ENCODE measurements at regions not wholly inside any gene's neighbourhood (a gene's known extent, or its start where the extent isn't known, plus 50 kb on each side); places are given as distances from the start of the nearest gene placed in this dataset.

- H2BK5ac ChIP-seq (ENCODE audit: low read length): no peak overlapping the region
- no peak overlapping the region for H4K91ac ChIP-seq (ENCODE audit: low read depth, low read length, poor library complexity)
- no peaks in the 10 kb centered on the region for H3K9me3 ChIP-seq (replicated peaks in 1 of 2; ENCODE audit: control insufficient read depth in 2 of 2, insufficient read depth in 1 of 2, low read depth in 1 of 2, low read length in 2 of 2)
- H4K8ac ChIP-seq (ENCODE audit: low read depth, low read length): no peak overlapping the region
- peak overlapping the region; percentile 60 for H2AFZ ChIP-seq (ENCODE audit: low read length)
- no peak overlapping the region for H3K4me3 ChIP-seq (ENCODE audit: low read length in 2 of 2)
- no peak overlapping the region for H3K9ac ChIP-seq (ENCODE audit: low read depth, low read length, poor library complexity)
- H2BK15ac ChIP-seq (ENCODE audit: low read length): no peak overlapping the region
- no peak overlapping the region for H2BK12ac ChIP-seq (ENCODE audit: low read length)
- no peak overlapping the region for H3K4ac ChIP-seq (ENCODE audit: low read length)
- no peak overlapping the region for H3K18ac ChIP-seq (ENCODE audit: low read length)
- WGBS, 2 donors (ENCODE audit: extremely low coverage in 2 of 2, insufficient read length in 2 of 2, insufficient replicate concordance in 1 of 2): no CpG with 5 or more reads among the region's 1 CpG
- DNase-seq (ENCODE audit: low spot score): no peak
- no peak overlapping the region for H3K27ac ChIP-seq (replicated peaks; ENCODE audit: low read length)
- no peak overlapping the region for H3K4me2 ChIP-seq (ENCODE audit: insufficient read depth, low read length, poor library complexity, severe bottlenecking)
- no peak overlapping the region for H2BK120ac ChIP-seq (ENCODE audit: low read depth, low read length)
- H3K36me3 ChIP-seq (replicated peaks in 1 of 2; ENCODE audit: control insufficient read depth in 2 of 2, insufficient read depth in 2 of 2, low read length in 2 of 2): no peaks in the 10 kb centered on the region
- H3K4me1 ChIP-seq (ENCODE audit: control insufficient read depth in 2 of 2, insufficient read depth in 1 of 2, low read depth in 1 of 2, low read length in 2 of 2): no peaks in the 10 kb centered on the region
- H3K27me3 ChIP-seq (ENCODE audit: control insufficient read depth in 3 of 3, insufficient read depth in 3 of 3, low read depth in 1 of 3, low read length in 3 of 3): no peaks in the 10 kb centered on the region
- no peak overlapping the region for H3K14ac ChIP-seq (ENCODE audit: low read length)
- H3K23ac ChIP-seq (ENCODE audit: low read depth, low read length, poor library complexity): no peak overlapping the region
- H3K79me1 ChIP-seq (ENCODE audit: low read depth, low read length): no peaks in the 10 kb centered on the region
- no peak overlapping the region for H2AK5ac ChIP-seq (ENCODE audit: low read depth, low read length)
Measured at GRCh38 chr11:81059356-81059755, 1618.5 kb upstream of the TENM4 start.

GRCh38 chr11:81052344-81053158, 1611.7 kb upstream of the TENM4 start:
- Histone ChIP-seq H3K4me2 (ENCODE audit: insufficient read depth, low read length, poor library complexity, severe bottlenecking) (no peak overlapping the region), H3K4ac (ENCODE audit: low read length) (no peak overlapping the region), H3K36me3 (replicated peaks in 1 of 2; ENCODE audit: control insufficient read depth in 2 of 2, insufficient read depth in 2 of 2, low read length in 2 of 2) (no peaks in the 10 kb centered on the region), H3K18ac (ENCODE audit: low read length) (no peak overlapping the region), H2AFZ (ENCODE audit: low read length) (peak overlapping the region; percentile 35), H2BK15ac (ENCODE audit: low read length) (no peak overlapping the region), H3K79me1 (ENCODE audit: low read depth, low read length) (no peaks in the 10 kb centered on the region), H3K23ac (ENCODE audit: low read depth, low read length, poor library complexity) (no peak overlapping the region), H3K9ac (ENCODE audit: low read depth, low read length, poor library complexity) (no peak overlapping the region), H2BK12ac (ENCODE audit: low read length) (no peak overlapping the region), H3K4me1 (ENCODE audit: control insufficient read depth in 2 of 2, insufficient read depth in 1 of 2, low read depth in 1 of 2, low read length in 2 of 2) (peaks cover 0 to 11% of the 10 kb centered on the region in 2 donors), H3K4me3 (ENCODE audit: low read length in 2 of 2) (no peak overlapping the region), H3K14ac (ENCODE audit: low read length) (no peak overlapping the region), H2BK120ac (ENCODE audit: low read depth, low read length) (no peak overlapping the region), H3K27me3 (ENCODE audit: control insufficient read depth in 3 of 3, insufficient read depth in 3 of 3, low read depth in 1 of 3, low read length in 3 of 3) (no peaks in the 10 kb centered on the region), H4K91ac (ENCODE audit: low read depth, low read length, poor library complexity) (no peak overlapping the region), H2BK5ac (ENCODE audit: low read length) (no peak overlapping the region), H4K8ac (ENCODE audit: low read depth, low read length) (no peak overlapping the region), H2AK5ac (ENCODE audit: low read depth, low read length) (no peak overlapping the region), H3K9me3 (replicated peaks in 1 of 2; ENCODE audit: control insufficient read depth in 2 of 2, insufficient read depth in 1 of 2, low read depth in 1 of 2, low read length in 2 of 2) (no peaks in the 10 kb centered on the region), H3K27ac (replicated peaks; ENCODE audit: low read length) (no peak overlapping the region)
- no peak for DNase-seq (ENCODE audit: low spot score)
- WGBS, 2 donors (ENCODE audit: extremely low coverage in 2 of 2, insufficient read length in 2 of 2, insufficient replicate concordance in 1 of 2): no CpG with 5 or more reads among the region's 3 CpGs

DNA sequence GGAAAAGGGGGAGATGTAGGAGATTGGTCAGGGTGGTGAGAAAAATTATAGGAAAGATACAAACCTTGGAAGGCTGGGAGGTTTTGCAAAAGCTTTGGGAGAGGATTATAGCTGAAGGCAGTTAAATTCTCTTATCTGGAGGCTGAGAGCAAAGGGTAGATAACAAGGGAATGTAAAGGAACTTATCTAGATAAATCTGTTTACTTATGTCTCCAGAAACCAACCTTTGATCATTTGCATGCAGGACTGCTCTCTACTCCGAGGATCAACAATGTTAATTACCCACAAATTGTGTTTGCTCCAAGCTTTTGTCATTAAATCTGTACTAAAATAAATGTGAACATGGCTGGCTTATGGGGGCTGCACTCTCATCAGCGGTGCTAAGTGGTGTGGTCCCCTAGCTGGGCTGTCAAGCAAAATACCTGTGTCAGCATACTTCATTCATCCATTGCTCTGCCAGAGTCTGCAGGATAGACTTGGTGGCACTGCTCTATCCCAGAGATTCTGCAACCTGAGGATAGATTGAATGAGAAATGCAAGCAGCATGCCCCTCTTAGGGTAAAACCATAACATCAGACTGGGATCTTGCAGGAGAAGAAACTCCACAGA, 1599.2 kb upstream of the TENM4 start:
- Histone ChIP-seq H3K9ac (ENCODE audit: low read depth, low read length, poor library complexity) (no peak overlapping the region), H2BK5ac (ENCODE audit: low read length) (no peak overlapping the region), H2AFZ (ENCODE audit: low read length) (no peak overlapping the region), H2BK12ac (ENCODE audit: low read length) (no peak overlapping the region), H3K4me2 (ENCODE audit: insufficient read depth, low read length, poor library complexity, severe bottlenecking) (no peak overlapping the region), H3K14ac (ENCODE audit: low read length) (no peak overlapping the region), H4K8ac (ENCODE audit: low read depth, low read length) (no peak overlapping the region), H2BK120ac (ENCODE audit: low read depth, low read length) (no peak overlapping the region), H3K9me3 (replicated peaks in 1 of 2; ENCODE audit: control insufficient read depth in 2 of 2, insufficient read depth in 1 of 2, low read depth in 1 of 2, low read length in 2 of 2) (peaks cover 2 to 12% of the 10 kb centered on the region in 2 donors), H3K27ac (replicated peaks; ENCODE audit: low read length) (no peak overlapping the region), H2AK5ac (ENCODE audit: low read depth, low read length) (no peak overlapping the region), H3K18ac (ENCODE audit: low read length) (no peak overlapping the region), H3K36me3 (replicated peaks in 1 of 2; ENCODE audit: control insufficient read depth in 2 of 2, insufficient read depth in 2 of 2, low read length in 2 of 2) (no peaks in the 10 kb centered on the region), H3K23ac (ENCODE audit: low read depth, low read length, poor library complexity) (no peak overlapping the region), H3K79me1 (ENCODE audit: low read depth, low read length) (peaks cover 2% of the 10 kb centered on the region), H3K4me1 (ENCODE audit: control insufficient read depth in 2 of 2, insufficient read depth in 1 of 2, low read depth in 1 of 2, low read length in 2 of 2) (no peaks in the 10 kb centered on the region), H2BK15ac (ENCODE audit: low read length) (no peak overlapping the region), H3K4ac (ENCODE audit: low read length) (no peak overlapping the region), H3K27me3 (ENCODE audit: control insufficient read depth in 3 of 3, insufficient read depth in 3 of 3, low read depth in 1 of 3, low read length in 3 of 3) (no peaks in the 10 kb centered on the region), H3K4me3 (ENCODE audit: low read length in 2 of 2) (no peak overlapping the region), H4K91ac (ENCODE audit: low read depth, low read length, poor library complexity) (no peak overlapping the region)
- DNase-seq (ENCODE audit: low spot score): no peak
- no CpG with 5 or more reads among the region's 2 CpGs for WGBS, 2 donors (ENCODE audit: extremely low coverage in 2 of 2, insufficient read length in 2 of 2, insufficient replicate concordance in 1 of 2)

DNA sequence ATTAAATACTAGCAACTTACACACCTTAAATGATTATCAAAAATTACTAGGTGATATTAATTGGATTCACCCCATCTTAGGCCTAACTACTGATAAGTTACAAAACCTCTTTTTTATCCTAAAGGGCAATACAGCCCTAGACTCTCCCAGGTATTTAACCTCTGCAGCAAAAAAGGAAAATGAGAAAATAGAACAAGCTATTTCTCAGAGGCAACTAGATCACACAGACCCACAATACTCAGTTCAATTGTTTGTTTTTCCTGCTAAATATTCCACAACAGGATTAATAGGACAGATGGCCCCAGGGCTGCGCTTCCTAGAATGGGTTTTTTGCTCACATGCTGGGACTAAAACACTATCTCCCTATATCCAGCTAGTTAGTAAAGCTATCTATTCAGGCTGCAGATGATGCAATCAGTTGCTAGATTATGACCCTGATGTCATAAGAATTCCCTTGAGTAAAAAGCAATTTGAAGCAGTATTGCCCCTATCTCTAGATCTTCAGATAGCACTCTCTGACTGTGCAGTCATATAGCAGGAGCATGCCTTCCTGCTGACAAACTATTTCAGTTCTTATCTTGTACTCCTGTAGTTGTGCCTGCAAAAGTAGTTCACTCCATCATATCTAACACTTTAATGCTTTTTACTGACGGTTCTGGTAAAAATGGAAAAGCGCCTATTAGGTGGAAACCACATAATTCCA, 1595.5 kb upstream of the TENM4 start:
- H3K14ac ChIP-seq (ENCODE audit: low read length): no peak overlapping the region
- H3K4me2 ChIP-seq (ENCODE audit: insufficient read depth, low read length, poor library complexity, severe bottlenecking): no peak overlapping the region
- H3K9me3 ChIP-seq (replicated peaks in 1 of 2; ENCODE audit: control insufficient read depth in 2 of 2, insufficient read depth in 1 of 2, low read depth in 1 of 2, low read length in 2 of 2): peaks cover 2 to 14% of the 10 kb centered on the region in 2 donors
- no peak overlapping the region for H2AFZ ChIP-seq (ENCODE audit: low read length)
- no peak overlapping the region for H2BK12ac ChIP-seq (ENCODE audit: low read length)
- no peaks in the 10 kb centered on the region for H3K4me1 ChIP-seq (ENCODE audit: control insufficient read depth in 2 of 2, insufficient read depth in 1 of 2, low read depth in 1 of 2, low read length in 2 of 2)
- no peak overlapping the region for H2BK120ac ChIP-seq (ENCODE audit: low read depth, low read length)
- H4K8ac ChIP-seq (ENCODE audit: low read depth, low read length): no peak overlapping the region
- no peak overlapping the region for H3K18ac ChIP-seq (ENCODE audit: low read length)
- no peaks in the 10 kb centered on the region for H3K27me3 ChIP-seq (ENCODE audit: control insufficient read depth in 3 of 3, insufficient read depth in 3 of 3, low read depth in 1 of 3, low read length in 3 of 3)
- H3K4me3 ChIP-seq (ENCODE audit: low read length in 2 of 2): no peak overlapping the region
- no peaks in the 10 kb centered on the region for H3K36me3 ChIP-seq (replicated peaks in 1 of 2; ENCODE audit: control insufficient read depth in 2 of 2, insufficient read depth in 2 of 2, low read length in 2 of 2)
- H3K27ac ChIP-seq (replicated peaks; ENCODE audit: low read length): no peak overlapping the region
- H2BK15ac ChIP-seq (ENCODE audit: low read length): no peak overlapping the region
- no peak overlapping the region for H2BK5ac ChIP-seq (ENCODE audit: low read length)
- H3K79me1 ChIP-seq (ENCODE audit: low read depth, low read length): peaks cover 2% of the 10 kb centered on the region
- no peak overlapping the region for H4K91ac ChIP-seq (ENCODE audit: low read depth, low read length, poor library complexity)
- no peak overlapping the region for H2AK5ac ChIP-seq (ENCODE audit: low read depth, low read length)
- no peak overlapping the region for H3K23ac ChIP-seq (ENCODE audit: low read depth, low read length, poor library complexity)
- no CpG with 5 or more reads among the region's 3 CpGs for WGBS, 2 donors (ENCODE audit: extremely low coverage in 2 of 2, insufficient read length in 2 of 2, insufficient replicate concordance in 1 of 2)
- no peak overlapping the region for H3K9ac ChIP-seq (ENCODE audit: low read depth, low read length, poor library complexity)
- H3K4ac ChIP-seq (ENCODE audit: low read length): no peak overlapping the region
- DNase-seq (ENCODE audit: low spot score): no peak
